GM18508 (cell line): ENCODE measurements at regions not wholly inside any gene's neighbourhood (a gene's known extent, or its start where the extent isn't known, plus 50 kb on each side); places are given as distances from the start of the nearest gene placed in this dataset.
"Not testable (repeated sequence)": the region's sequence is repeated elsewhere in the genome, so short reads cannot be mapped to it uniquely, and the experiment has no call there.

Experiments
- ATAC-seq: cut with Tn5 transposase; IDR thresholded peaks from one replicate; pipeline ENCODE4 v1.9.1; 2021; ENCODE audit warnings: moderate number of reproducible peaks; ENCODE audit not compliant: insufficient read depth, unreplicated experiment

GRCh38 chr1:219324629-219325367 is 151.1 kb downstream of the LYPLAL1 start:
- ATAC-seq = no peak

GRCh38 chr1:219324171-219324570 is 150.5 kb downstream of the LYPLAL1 start:
- no peak for ATAC-seq

GRCh38 chr1:219323426-219323825 is 149.7 kb downstream of the LYPLAL1 start:
- ATAC-seq = no peak

GRCh38 chr1:219322766-219323165 is 149.1 kb downstream of the LYPLAL1 start:
- ATAC-seq = no peak

- ATAC-seq = not testable (repeated sequence)
Measured at GRCh38 chr1:219320563-219320962, 146.9 kb downstream of the LYPLAL1 start.

- ATAC-seq = no peak
Measured at GRCh38 chr1:219318826-219319225, 145.1 kb downstream of the LYPLAL1 start.

GRCh38 chr1:219317762-219318353 is 144.2 kb downstream of the LYPLAL1 start:
- ATAC-seq = peak; percentile 82

- no peak for ATAC-seq
Measured at GRCh38 chr1:219316066-219316465, 142.4 kb downstream of the LYPLAL1 start.

- no peak for ATAC-seq
Measured at GRCh38 chr1:219313961-219314360, 140.3 kb downstream of the LYPLAL1 start.

- ATAC-seq = no peak
Measured at GRCh38 chr1:219312967-219313366, 139.3 kb downstream of the LYPLAL1 start.

- ATAC-seq = no peak
Measured at GRCh38 chr1:219310181-219310728, 136.6 kb downstream of the LYPLAL1 start.

- no peak for ATAC-seq
Measured at GRCh38 chr1:219308367-219308766, 134.7 kb downstream of the LYPLAL1 start.

- no peak for ATAC-seq
Measured at GRCh38 chr1:219304227-219305226, 130.8 kb downstream of the LYPLAL1 start.

- ATAC-seq = no peak
Measured at GRCh38 chr1:219302697-219303096, 129.0 kb downstream of the LYPLAL1 start.

GRCh38 chr1:219299420-219299819 is 125.7 kb downstream of the LYPLAL1 start:
- no peak for ATAC-seq

- no peak for ATAC-seq
Measured at GRCh38 chr1:219298571-219299148, 125.0 kb downstream of the LYPLAL1 start.

GRCh38 chr1:219296430-219297355 is 123.0 kb downstream of the LYPLAL1 start:
- no peak for ATAC-seq

- no peak for ATAC-seq
Measured at GRCh38 chr1:219294251-219294650, 120.6 kb downstream of the LYPLAL1 start.

GRCh38 chr1:219293410-219293809 is 119.7 kb downstream of the LYPLAL1 start:
- no peak for ATAC-seq
